B cell (primary cell): ENCODE measurements at regions not wholly inside any gene's neighbourhood (a gene's known extent, or its start where the extent isn't known, plus 50 kb on each side); places are given as distances from the start of the nearest gene placed in this dataset.

ENCODE experiments used
- ATAC-seq: fragments of 200-7000 bp; cut with Tn5 transposase; one replicate; pipeline ENCODE4 v1.10.0; 2021; ENCODE audit warnings: low read depth, mild to moderate bottlenecking, moderate number of reproducible peaks, moderate library complexity
- CTCF ChIA-PET: fragments of 350-600 bp; sonication (Branson Sonifier 250); formaldehyde crosslinking; loops from one replicate; lab custom pipeline; 2021; ENCODE audit warnings: antibody characterized with exemption, inconsistent platforms; lab: Charles Lee
- POLR2A ChIA-PET: fragments of 350-600 bp; sonication (Branson Sonifier 250); formaldehyde crosslinking; loops from one replicate; lab custom pipeline; 2021; ENCODE audit warnings: antibody characterized with exemption; lab: Charles Lee
- DNase-seq: peaks from one replicate; pipeline ENCODE4 v3.0.0; 2013
- H2AFZ ChIP-seq: 2 replicates; pipeline ENCODE4 v1.6.1; 2012; ENCODE audit warnings: mild to moderate bottlenecking, low read depth, low read length; ENCODE audit not compliant: insufficient read depth, poor library complexity, severe bottlenecking
- H3K27ac ChIP-seq, 2 donors: 1 replicate in 1 of 2; 2 replicates in 1 of 2; pipeline ENCODE4 v1.5.1; 2012 to 2013; ENCODE audit warnings: low read length in 2 of 2, mild to moderate bottlenecking in 2 of 2, moderate library complexity in 1 of 2
- H3K27me3 ChIP-seq, 4 experiments: fragments of 200-600 bp in 1 of 4; sonication (generic) in 1 of 4; replicated peaks in 1 of 4; 1 replicate in 2 of 4; 2 replicates in 2 of 4; pipeline versions ENCODE4 v1.6.1 to v1.7.0; 2013 to 2016; ENCODE audit warnings: low read length in 3 of 4, mild to moderate bottlenecking in 2 of 4, mixed read lengths in 1 of 4, moderate library complexity in 1 of 4; ENCODE audit not compliant: insufficient read depth in 4 of 4, control insufficient read depth in 3 of 4; ENCODE audit errors: control extremely low read depth in 1 of 4
- H3K36me3 ChIP-seq, 2 experiments: replicated peaks in 1 of 2; 1 replicate in 1 of 2; 2 replicates in 1 of 2; pipeline versions ENCODE4 v1.6.1 to v1.7.1; 2013; ENCODE audit warnings: low read length in 1 of 2; ENCODE audit not compliant: insufficient read depth in 2 of 2, control insufficient read depth in 1 of 2; ENCODE audit errors: control extremely low read depth in 1 of 2, extremely low read depth in 1 of 2
- H3K4me1 ChIP-seq, 2 donors: fragments of 200-600 bp in 1 of 2; sonication (generic) in 1 of 2; 1 replicate in 1 of 2; 2 replicates in 1 of 2; pipeline versions ENCODE4 v1.5.1 to v1.6.1; 2013 to 2017; ENCODE audit warnings: low read length in 2 of 2; ENCODE audit not compliant: control insufficient read depth in 2 of 2, insufficient read depth in 2 of 2
- H3K4me2 ChIP-seq: replicated peaks from 2 replicates; pipeline ENCODE3; 2012; ENCODE audit warnings: mild to moderate bottlenecking, low read depth, low read length; ENCODE audit not compliant: poor library complexity, severe bottlenecking
- H3K4me3 ChIP-seq, 5 experiments: fragments of 200-600 bp in 1 of 5; sonication (generic) in 1 of 5; 1 replicate in 3 of 5; 2 replicates in 2 of 5; pipeline versions ENCODE4 v1.5.1 to v1.7.0; 2011 to 2016; ENCODE audit warnings: low read length in 4 of 5, mild to moderate bottlenecking in 4 of 5, low read depth in 2 of 5, control low read depth in 1 of 5, moderate library complexity in 1 of 5; ENCODE audit not compliant: insufficient read depth in 1 of 5; ENCODE audit errors: control extremely low read depth in 1 of 5, extremely low read depth in 1 of 5
- H3K79me2 ChIP-seq: fragments of 200-600 bp; sonication (generic); one replicate; pipeline ENCODE4 v1.6.0; 2016; ENCODE audit warnings: low read length; ENCODE audit not compliant: control insufficient read depth, insufficient read depth
- H3K9ac ChIP-seq: fragments of 200-600 bp; sonication (generic); 2 replicates; pipeline ENCODE4 v1.6.1; 2017; ENCODE audit warnings: mild to moderate bottlenecking, low read length, moderate library complexity
- H3K9me3 ChIP-seq, 3 donors: one replicate each; pipeline versions ENCODE4 v1.6.1 to v1.7.1; 2013; ENCODE audit warnings: low read length in 2 of 3; ENCODE audit not compliant: control insufficient read depth in 2 of 3, insufficient read depth in 1 of 3; ENCODE audit errors: control extremely low read depth in 1 of 3
- H4K20me1 ChIP-seq: 2 replicates; pipeline ENCODE4 v1.6.0; 2012; ENCODE audit warnings: mild to moderate bottlenecking, low read length; ENCODE audit not compliant: insufficient read depth, control insufficient read depth, poor library complexity, severe bottlenecking
- H3K27ac Mint-ChIP-seq: one replicate; pipeline ENCODE4 v1.8.0; 2021; ENCODE audit warnings: mixed read lengths
- H3K27me3 Mint-ChIP-seq: one replicate; pipeline ENCODE4 v1.8.0; 2021; ENCODE audit warnings: mixed read lengths
- H3K4me1 Mint-ChIP-seq: one replicate; pipeline ENCODE4 v1.8.0; 2021; ENCODE audit warnings: mixed read lengths
- H3K4me3 Mint-ChIP-seq: one replicate; pipeline ENCODE4 v1.8.0; 2021; ENCODE audit warnings: mixed read lengths
- H3K9me3 Mint-ChIP-seq: one replicate; pipeline ENCODE4 v1.8.0; 2022; ENCODE audit warnings: mixed read lengths; ENCODE audit not compliant: insufficient read depth
- EZH2 ChIP-seq: IDR thresholded peaks from 2 replicates; pipeline ENCODE4 v1.6.1; 2012; ENCODE audit warnings: borderline replicate concordance, low read depth, mild to moderate bottlenecking, moderate library complexity, low read length; ENCODE audit not compliant: insufficient read depth, poor library complexity, severe bottlenecking
- WGBS: methylation state at CpG from one replicate; pipeline ENCODE4 v1.1.5; 2013; ENCODE audit warnings: missing lambda C conversion rate; ENCODE audit not compliant: insufficient coverage; 5-methylcytosine and 5-hydroxymethylcytosine counted together
- intact Hi-C: fragments of 100-400 bp; cut with micrococcal nuclease; formaldehyde crosslinking; loops from one replicate; pipeline ENCODE4 v1.10.0; 2022
- TF ChIP-seq, protein P1 (sequence below): fragments of 200-600 bp; IDR thresholded peaks from one replicate; pipeline ENCODE4 v1.8.0; 2022; ENCODE audit warnings: antibody characterized with exemption, mild to moderate bottlenecking

DNA sequence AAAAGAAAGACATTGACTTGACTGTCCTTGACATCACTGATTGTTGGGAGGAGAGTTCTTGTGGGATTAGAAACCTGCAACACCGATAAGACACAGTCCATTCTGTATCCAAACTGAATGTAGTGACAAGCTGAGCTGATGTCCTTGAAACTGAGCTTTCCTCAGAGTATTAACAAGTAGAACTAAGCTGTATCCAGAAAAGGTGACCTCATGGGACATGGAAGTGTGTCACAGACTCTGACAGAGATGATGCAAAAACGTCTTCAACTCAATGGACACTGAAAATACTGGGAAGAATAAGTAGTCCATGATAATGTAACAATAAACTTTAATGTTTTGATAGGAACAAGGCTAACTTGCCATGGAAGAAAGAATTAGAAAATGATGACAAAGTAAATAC, 690.1 kb downstream of the CDH18 start:
- no peaks in the 10 kb centered on the region for H3K79me2 ChIP-seq
- intact Hi-C loops: no loop called here
- DNase-seq (no peak), ATAC-seq (no peak)
- Mint-ChIP-seq H3K27me3 (no peaks in the 10 kb centered on the region), H3K4me1 (no peaks in the 10 kb centered on the region), H3K27ac (no peak overlapping the region), H3K9me3 (peaks cover 1% of the 10 kb centered on the region), H3K4me3 (no peak overlapping the region)
- no peaks in the 10 kb centered on the region for H3K27me3 ChIP-seq
- H3K4me2 ChIP-seq: no peak overlapping the region
- POLR2A ChIA-PET: no interaction called here
- no peaks in the 10 kb centered on the region for H3K4me1 ChIP-seq
- no peaks in the 10 kb centered on the region for H3K36me3 ChIP-seq
- H3K9ac ChIP-seq: no peak overlapping the region
- no peaks in the 10 kb centered on the region for H3K9me3 ChIP-seq
- CTCF ChIA-PET: no interaction called here
- H2AFZ ChIP-seq: no peak overlapping the region
- H4K20me1 ChIP-seq: no peaks in the 10 kb centered on the region
- TF ChIP-seq EZH2: no peak
- TF ChIP-seq, protein P1, sequence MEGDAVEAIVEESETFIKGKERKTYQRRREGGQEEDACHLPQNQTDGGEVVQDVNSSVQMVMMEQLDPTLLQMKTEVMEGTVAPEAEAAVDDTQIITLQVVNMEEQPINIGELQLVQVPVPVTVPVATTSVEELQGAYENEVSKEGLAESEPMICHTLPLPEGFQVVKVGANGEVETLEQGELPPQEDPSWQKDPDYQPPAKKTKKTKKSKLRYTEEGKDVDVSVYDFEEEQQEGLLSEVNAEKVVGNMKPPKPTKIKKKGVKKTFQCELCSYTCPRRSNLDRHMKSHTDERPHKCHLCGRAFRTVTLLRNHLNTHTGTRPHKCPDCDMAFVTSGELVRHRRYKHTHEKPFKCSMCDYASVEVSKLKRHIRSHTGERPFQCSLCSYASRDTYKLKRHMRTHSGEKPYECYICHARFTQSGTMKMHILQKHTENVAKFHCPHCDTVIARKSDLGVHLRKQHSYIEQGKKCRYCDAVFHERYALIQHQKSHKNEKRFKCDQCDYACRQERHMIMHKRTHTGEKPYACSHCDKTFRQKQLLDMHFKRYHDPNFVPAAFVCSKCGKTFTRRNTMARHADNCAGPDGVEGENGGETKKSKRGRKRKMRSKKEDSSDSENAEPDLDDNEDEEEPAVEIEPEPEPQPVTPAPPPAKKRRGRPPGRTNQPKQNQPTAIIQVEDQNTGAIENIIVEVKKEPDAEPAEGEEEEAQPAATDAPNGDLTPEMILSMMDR: no peak
- WGBS: no CpG with 5 or more reads among the region's 2 CpGs
- H3K27ac ChIP-seq: no peak overlapping the region
- H3K4me3 ChIP-seq: no peak overlapping the region

DNA sequence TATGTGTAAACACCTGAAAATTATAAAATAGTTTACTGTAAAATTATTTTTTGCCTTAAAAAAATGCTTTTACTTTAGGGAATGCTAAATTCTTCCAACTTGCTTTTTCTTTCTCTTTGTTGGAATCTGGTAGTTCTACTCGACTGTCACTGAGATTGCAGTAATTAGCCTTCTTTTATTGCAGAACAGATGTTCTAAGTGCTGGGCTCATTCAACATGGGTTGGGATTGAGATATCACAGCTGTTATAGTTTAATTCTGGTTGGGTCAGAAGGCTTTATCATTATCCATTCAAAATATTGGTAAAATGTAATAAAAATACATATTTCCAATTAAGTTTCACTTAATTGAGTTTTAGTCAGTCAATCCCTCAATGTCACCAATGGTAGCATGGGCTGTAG, 686.7 kb downstream of the CDH18 start:
- no peak overlapping the region for H3K4me3 Mint-ChIP-seq
- Histone ChIP-seq H3K27me3 (no peaks in the 10 kb centered on the region), H3K4me1 (no peaks in the 10 kb centered on the region), H3K9ac (no peak overlapping the region), H4K20me1 (no peaks in the 10 kb centered on the region), H3K9me3 (no peaks in the 10 kb centered on the region), H3K27ac (no peak overlapping the region), H3K79me2 (no peaks in the 10 kb centered on the region), H3K4me3 (no peak overlapping the region), H3K36me3 (no peaks in the 10 kb centered on the region), H3K4me2 (no peak overlapping the region), H2AFZ (no peak overlapping the region)
- no peaks in the 10 kb centered on the region for H3K27me3 Mint-ChIP-seq
- no peak for ATAC-seq
- no peaks in the 10 kb centered on the region for H3K9me3 Mint-ChIP-seq
- CTCF ChIA-PET: no interaction called here
- TF ChIP-seq, protein P1: no peak
- no peak for TF ChIP-seq EZH2
- no peak overlapping the region for H3K27ac Mint-ChIP-seq
- POLR2A ChIA-PET: no interaction called here
- no CpG with 5 or more reads among the region's 1 CpG for WGBS
- no peaks in the 10 kb centered on the region for H3K4me1 Mint-ChIP-seq
- intact Hi-C loops: no loop called here
- DNase-seq: no peak
